HCT116 (cell line): ENCODE measurements at regions not wholly inside any gene's neighbourhood (a gene's known extent, or its start where the extent isn't known, plus 50 kb on each side); places are given as distances from the start of the nearest gene placed in this dataset.
A peak's percentile ranks its signal among the peaks of the same experiment; 100 is the strongest.

Experiments used
- ATAC-seq: fragments of 200-7000 bp; cut with Tn5 transposase; 2 replicates; pipeline ENCODE4 v1.9.1; 2020; ENCODE audit warnings: mild to moderate bottlenecking, moderate library complexity
- BruUV-seq: library from RNA; stranded (reverse); fragments of 400-500 nt; replicated peaks from 2 replicates; lab custom pipeline; 2021; lab: Mats Ljungman, UMichigan
- CTCF ChIA-PET: fragments of 300-600 bp; sonication (Branson Sonifier 250); formaldehyde crosslinking; loops from one replicate; lab custom pipeline; 2021; ENCODE audit warnings: antibody characterized with exemption; lab: Charles Lee
- POLR2A ChIA-PET: fragments of 300-600, 350-600 bp; sonication (Branson Sonifier 250); formaldehyde crosslinking; loops from one replicate; lab custom pipeline; 2021; ENCODE audit warnings: antibody characterized with exemption; lab: Charles Lee
- RAD21 ChIA-PET, 2 experiments: fragments of 300-600 bp; sonication (Branson Sonifier 250); formaldehyde crosslinking; loops; one replicate each; lab custom pipeline; 2023; ENCODE audit warnings: low total read pairs in 2 of 2; ENCODE audit not compliant: uncharacterized antibody in 2 of 2, unreplicated experiment in 2 of 2, low non-redundant PET in 1 of 2; lab: Charles Lee
- DNase-seq: peaks from one replicate; pipeline ENCODE4 v3.0.0-alpha.2; 2010; ENCODE audit warnings: low read depth, low spot score
- H2AFZ ChIP-seq: fragments of 200-600 bp; shearing (Covaris generic), sonication (generic); 2 replicates; pipeline ENCODE4 v1.6.1; 2017; ENCODE audit warnings: low read depth, mixed run types, mixed read lengths, antibody characterized with exemption, low read length; ENCODE audit not compliant: poor library complexity, severe bottlenecking
- H3K27ac ChIP-seq: 2 replicates; pipeline ENCODE4 v1.5.1; 2012; ENCODE audit warnings: low read depth, low read length
- H3K27me3 ChIP-seq: fragments of 200-600 bp; sonication (generic); 2 replicates; pipeline ENCODE4 v1.6.1; 2016; ENCODE audit warnings: mixed run types, low read length, mixed read lengths; ENCODE audit not compliant: insufficient read depth
- H3K36me3 ChIP-seq, 2 experiments: fragments of 200-500 bp in 1 of 2; fragments of 200-600 bp in 1 of 2; sonication (Bioruptor generic) in 1 of 2; sonication (generic) in 1 of 2; 2 replicates each; pipeline versions ENCODE4 v1.5.1 to v1.6.1; 2014 to 2016; ENCODE audit warnings: low read length in 2 of 2, inconsistent platforms in 1 of 2, mixed read lengths in 1 of 2, mixed run types in 1 of 2; ENCODE audit not compliant: insufficient read depth in 2 of 2, control insufficient read depth in 1 of 2
- H3K4me1 ChIP-seq, 2 experiments: fragments of 200-600 bp in 1 of 2; sonication (generic) in 1 of 2; 2 replicates each; pipeline versions ENCODE4 v1.5.1 to v1.6.1; 2012 to 2017; ENCODE audit warnings: low read length in 2 of 2, inconsistent platforms in 1 of 2, mild to moderate bottlenecking in 1 of 2, mixed read lengths in 1 of 2, mixed run types in 1 of 2, moderate library complexity in 1 of 2; ENCODE audit not compliant: insufficient read depth in 2 of 2, control insufficient read depth in 1 of 2
- H3K4me2 ChIP-seq: fragments of 200-600 bp; sonication (generic); 2 replicates; pipeline ENCODE4 v1.6.1; 2017; ENCODE audit warnings: mixed run types, low read length, mixed read lengths
- H3K4me3 ChIP-seq, 2 experiments: fragments of 200-600 bp in 1 of 2; sonication (generic) in 1 of 2; replicated peaks in 1 of 2; 2 replicates each; pipeline ENCODE4 v1.5.1; 2011 to 2016; ENCODE audit warnings: low read length in 2 of 2, control low read depth in 1 of 2, low read depth in 1 of 2, mild to moderate bottlenecking in 1 of 2, mixed read lengths in 1 of 2, mixed run types in 1 of 2
- H3K79me2 ChIP-seq: fragments of 200-600 bp; sonication (generic); 2 replicates; pipeline ENCODE4 v1.6.1; 2017; ENCODE audit warnings: mild to moderate bottlenecking, mixed run types, low read length, moderate library complexity, mixed read lengths; ENCODE audit not compliant: insufficient read depth
- H3K9ac ChIP-seq: fragments of 200-600 bp; sonication (generic); 2 replicates; pipeline ENCODE4 v1.6.1; 2016; ENCODE audit warnings: low read length, mixed read lengths
- H3K9me2 ChIP-seq: fragments of 200-600 bp; sonication (generic), shearing (Covaris generic); 2 replicates; pipeline ENCODE4 v1.6.1; 2017; ENCODE audit warnings: mixed run types, mild to moderate bottlenecking, moderate library complexity; ENCODE audit not compliant: insufficient read depth
- H3K9me3 ChIP-seq, 2 experiments: fragments of 200-500 bp in 1 of 2; fragments of 200-600 bp in 1 of 2; sonication (Bioruptor generic) in 1 of 2; sonication (generic) in 1 of 2; 2 replicates each; pipeline ENCODE4 v1.6.1; 2014 to 2017; ENCODE audit warnings: low read length in 2 of 2, mixed read lengths in 2 of 2, inconsistent platforms in 1 of 2, low read depth in 1 of 2, mild to moderate bottlenecking in 1 of 2, mixed run types in 1 of 2, moderate library complexity in 1 of 2; ENCODE audit not compliant: control insufficient read depth in 1 of 2, insufficient read depth in 1 of 2
- H4K20me1 ChIP-seq: fragments of 200-600 bp; sonication (generic), shearing (Covaris generic); 2 replicates; pipeline ENCODE4 v1.6.1; 2017; ENCODE audit warnings: mixed run types, mild to moderate bottlenecking, moderate library complexity; ENCODE audit not compliant: insufficient read depth
- CBX3 ChIP-seq: IDR thresholded peaks from 2 replicates; pipeline ENCODE4 v1.6.1; 2012; ENCODE audit warnings: low read depth
- EZH2 ChIP-seq: fragments of 200-600 bp; sonication (generic); IDR thresholded peaks from 2 replicates; pipeline ENCODE4 v1.6.1; 2017; ENCODE audit warnings: antibody characterized with exemption, mixed run types
- EZH2phosphoT487 ChIP-seq: fragments of 200-600 bp; IDR thresholded peaks from 2 replicates; pipeline ENCODE4 v1.6.1; 2018; ENCODE audit warnings: antibody characterized with exemption, borderline replicate concordance
- FOSL1 ChIP-seq: IDR thresholded peaks from 2 replicates; pipeline ENCODE4 v1.6.1; 2012; ENCODE audit warnings: low read depth
- JUND ChIP-seq: IDR thresholded peaks from 2 replicates; pipeline ENCODE4 v1.6.1; 2012
- POLR2A ChIP-seq: IDR thresholded peaks from 2 replicates; pipeline ENCODE4 v1.7.0; 2011; ENCODE audit warnings: borderline replicate concordance; ENCODE audit not compliant: insufficient read depth, insufficient read length; ENCODE audit errors: extremely low read depth
- SIN3A ChIP-seq: IDR thresholded peaks from 2 replicates; pipeline ENCODE4 v1.6.1; 2012; ENCODE audit warnings: low read depth
- SP1 ChIP-seq: IDR thresholded peaks from 2 replicates; pipeline ENCODE4 v1.6.1; 2012; ENCODE audit warnings: low read depth
- TCF7L2 ChIP-seq: IDR thresholded peaks from 2 replicates; pipeline ENCODE4 v1.7.0; 2011; ENCODE audit warnings: borderline replicate concordance, inconsistent platforms; ENCODE audit not compliant: insufficient read depth, insufficient read length; ENCODE audit errors: extremely low read depth
- ZFX ChIP-seq: fragments of 450-650 bp; IDR thresholded peaks from 2 replicates; pipeline ENCODE4 v1.6.1; 2017
- ZNF274 ChIP-seq: fragments of 200-500 bp; sonication (Bioruptor generic); IDR thresholded peaks from 2 replicates; pipeline ENCODE4 v1.6.1; 2014; ENCODE audit warnings: mild to moderate bottlenecking, low read depth, low read length, inconsistent platforms
- intact Hi-C: fragments of 100-400 bp; cut with micrococcal nuclease; formaldehyde crosslinking; loops from 2 replicates; pipeline ENCODE4 v1.10.0; 2022

- BruUV-seq = no TSS peak
- no peak overlapping the region for H2AFZ ChIP-seq
- H3K36me3 ChIP-seq = no peaks in the 10 kb centered on the region
- no peak overlapping the region for H3K27ac ChIP-seq
- DNase-seq = no peak
- ChIA-PET RAD21 (no interaction called here), CTCF (no interaction called here), POLR2A (no interaction called here)
- intact Hi-C loops = no loop called here
- no peak overlapping the region for H3K4me2 ChIP-seq
- no peak overlapping the region for H3K9ac ChIP-seq
- peaks cover 29% of the 10 kb centered on the region; the same call in 1 of the 2 replicates for H3K27me3 ChIP-seq
- H3K4me3 ChIP-seq = no peak overlapping the region
- no peaks in the 10 kb centered on the region for H3K9me3 ChIP-seq
- H3K9me2 ChIP-seq = no peaks in the 10 kb centered on the region
- TF ChIP-seq SP1 (no peak), FOSL1 (no peak), EZH2 (no peak), JUND (no peak), ZNF274 (no peak), ZFX (no peak), TCF7L2 (no peak), CBX3 (no peak), SIN3A (no peak), EZH2phosphoT487 (no peak)
- TF ChIP-seq, all 23 proteins: peak for 0
- Histone ChIP-seq H3K4me1 (no peaks in the 10 kb centered on the region), H4K20me1 (no peaks in the 10 kb centered on the region), H3K79me2 (no peaks in the 10 kb centered on the region)
- ATAC-seq = no peak
Measured at GRCh38 chr1:11394592-11395245, 84.2 kb upstream of the DISP3 start.

GRCh38 chr1:11395616-11396015 is 83.3 kb upstream of the DISP3 start:
- DNase-seq (no peak), ATAC-seq (no peak)
- POLR2A ChIA-PET = no interaction called here
- CTCF ChIA-PET = no interaction called here
- Histone ChIP-seq H3K27ac (no peak overlapping the region), H3K27me3 (peaks cover 24% of the 10 kb centered on the region; the same call in 1 of the 2 replicates), H3K9me3 (no peaks in the 10 kb centered on the region), H4K20me1 (no peaks in the 10 kb centered on the region), H3K4me1 (no peaks in the 10 kb centered on the region), H3K36me3 (no peaks in the 10 kb centered on the region), H3K4me2 (no peak overlapping the region), H3K4me3 (no peak overlapping the region), H3K79me2 (no peaks in the 10 kb centered on the region), H2AFZ (no peak overlapping the region), H3K9me2 (no peaks in the 10 kb centered on the region), H3K9ac (no peak overlapping the region)
- no peak for TF ChIP-seq POLR2A
- peak; percentile 19 for TF ChIP-seq TCF7L2
- RAD21 ChIA-PET = no interaction called here
- intact Hi-C loops = no loop called here
- BruUV-seq = no TSS peak
